ENCODE measurements at regions not wholly inside any gene's neighbourhood (a gene's known extent, or its start where the extent isn't known, plus 50 kb on each side); places are given as distances from the start of the nearest gene placed in this dataset.

DNA sequence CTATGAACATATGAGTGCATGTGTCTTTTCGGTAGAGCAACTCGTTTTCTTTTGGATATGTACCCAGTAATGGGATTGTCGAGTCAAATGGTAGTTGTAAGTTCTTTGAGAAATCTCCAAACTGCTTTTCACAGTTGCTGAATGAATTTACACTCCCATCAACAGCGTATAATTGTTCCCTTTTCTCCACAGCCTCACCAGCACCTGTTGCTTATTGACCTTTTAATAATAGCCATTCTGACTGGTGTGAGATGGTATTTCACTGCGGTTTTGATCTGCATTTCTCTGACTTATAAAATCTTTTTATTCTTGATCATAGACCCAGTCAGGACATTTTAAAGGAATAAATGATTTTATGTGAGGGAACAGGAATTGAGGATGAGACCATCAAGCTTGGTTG lies 165.0 kb upstream of the KCTD3 start:
- Histone ChIP-seq H3K27ac (replicated peaks; ENCODE audit: low read length) (no peak overlapping the region), H3K36me3 (replicated peaks in 1 of 2; ENCODE audit: control insufficient read depth in 2 of 2, insufficient read depth in 2 of 2, low read length in 2 of 2) (no peaks in the 10 kb centered on the region), H2BK120ac (ENCODE audit: low read depth, low read length) (no peak overlapping the region), H3K27me3 (ENCODE audit: control insufficient read depth in 3 of 3, insufficient read depth in 3 of 3, low read depth in 1 of 3, low read length in 3 of 3) (no peaks in the 10 kb centered on the region), H3K9me3 (replicated peaks in 1 of 2; ENCODE audit: control insufficient read depth in 2 of 2, insufficient read depth in 1 of 2, low read depth in 1 of 2, low read length in 2 of 2) (no peaks in the 10 kb centered on the region), H2BK15ac (ENCODE audit: low read length) (no peak overlapping the region), H3K4me2 (ENCODE audit: insufficient read depth, low read length, poor library complexity, severe bottlenecking) (no peak overlapping the region), H4K8ac (ENCODE audit: low read depth, low read length) (no peak overlapping the region), H3K4me3 (ENCODE audit: low read length in 2 of 2) (no peak overlapping the region), H3K18ac (ENCODE audit: low read length) (no peak overlapping the region), H3K14ac (ENCODE audit: low read length) (no peak overlapping the region), H2BK12ac (ENCODE audit: low read length) (no peak overlapping the region), H3K9ac (ENCODE audit: low read depth, low read length, poor library complexity) (no peak overlapping the region), H2AFZ (ENCODE audit: low read length) (no peak overlapping the region), H2BK5ac (ENCODE audit: low read length) (no peak overlapping the region), H3K79me1 (ENCODE audit: low read depth, low read length) (no peaks in the 10 kb centered on the region), H3K4ac (ENCODE audit: low read length) (no peak overlapping the region), H3K23ac (ENCODE audit: low read depth, low read length, poor library complexity) (no peak overlapping the region), H2AK5ac (ENCODE audit: low read depth, low read length) (no peak overlapping the region), H4K91ac (ENCODE audit: low read depth, low read length, poor library complexity) (no peak overlapping the region), H3K4me1 (ENCODE audit: control insufficient read depth in 2 of 2, insufficient read depth in 1 of 2, low read depth in 1 of 2, low read length in 2 of 2) (no peaks in the 10 kb centered on the region)
- WGBS, 2 donors (ENCODE audit: extremely low coverage in 2 of 2, insufficient read length in 2 of 2, insufficient replicate concordance in 1 of 2) = no CpG with 5 or more reads among the region's 5 CpGs
- DNase-seq (ENCODE audit: low spot score) = no peak

DNA sequence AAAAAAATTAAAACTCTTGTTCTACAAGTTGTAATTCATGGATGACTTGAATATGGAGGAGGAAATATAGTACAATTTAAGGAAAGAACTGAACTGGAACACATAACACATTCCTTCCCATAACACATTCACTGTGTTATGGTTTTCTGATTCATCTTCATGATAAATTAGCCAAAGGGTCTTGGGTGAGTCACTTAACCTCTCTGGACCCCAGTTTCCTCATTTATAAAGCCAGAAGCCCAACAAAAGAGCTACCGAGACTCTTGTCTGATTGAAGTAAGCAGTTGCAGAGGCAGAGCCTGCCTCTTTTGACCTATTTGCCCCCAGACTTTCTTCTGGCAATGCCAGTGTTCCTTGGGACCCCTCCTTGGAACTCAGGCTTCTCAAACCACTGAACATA lies 161.9 kb upstream of the KCTD3 start:
- Histone ChIP-seq H3K23ac (ENCODE audit: low read depth, low read length, poor library complexity) (no peak overlapping the region), H2BK120ac (ENCODE audit: low read depth, low read length) (no peak overlapping the region), H3K9ac (ENCODE audit: low read depth, low read length, poor library complexity) (no peak overlapping the region), H2BK12ac (ENCODE audit: low read length) (no peak overlapping the region), H3K27me3 (ENCODE audit: control insufficient read depth in 3 of 3, insufficient read depth in 3 of 3, low read depth in 1 of 3, low read length in 3 of 3) (no peaks in the 10 kb centered on the region), H3K4ac (ENCODE audit: low read length) (no peak overlapping the region), H2BK15ac (ENCODE audit: low read length) (no peak overlapping the region), H2AK5ac (ENCODE audit: low read depth, low read length) (no peak overlapping the region), H3K4me1 (ENCODE audit: control insufficient read depth in 2 of 2, insufficient read depth in 1 of 2, low read depth in 1 of 2, low read length in 2 of 2) (no peaks in the 10 kb centered on the region), H2AFZ (ENCODE audit: low read length) (no peak overlapping the region), H3K4me3 (ENCODE audit: low read length in 2 of 2) (no peak overlapping the region), H3K18ac (ENCODE audit: low read length) (no peak overlapping the region), H3K79me1 (ENCODE audit: low read depth, low read length) (no peaks in the 10 kb centered on the region), H3K14ac (ENCODE audit: low read length) (no peak overlapping the region), H2BK5ac (ENCODE audit: low read length) (no peak overlapping the region), H4K91ac (ENCODE audit: low read depth, low read length, poor library complexity) (no peak overlapping the region), H3K36me3 (replicated peaks in 1 of 2; ENCODE audit: control insufficient read depth in 2 of 2, insufficient read depth in 2 of 2, low read length in 2 of 2) (no peaks in the 10 kb centered on the region), H3K4me2 (ENCODE audit: insufficient read depth, low read length, poor library complexity, severe bottlenecking) (no peak overlapping the region), H3K27ac (replicated peaks; ENCODE audit: low read length) (no peak overlapping the region), H4K8ac (ENCODE audit: low read depth, low read length) (no peak overlapping the region), H3K9me3 (replicated peaks in 1 of 2; ENCODE audit: control insufficient read depth in 2 of 2, insufficient read depth in 1 of 2, low read depth in 1 of 2, low read length in 2 of 2) (no peaks in the 10 kb centered on the region)
- DNase-seq (ENCODE audit: low spot score) = no peak
- no CpG with 5 or more reads among the region's 1 CpG for WGBS, 2 donors (ENCODE audit: extremely low coverage in 2 of 2, insufficient read length in 2 of 2, insufficient replicate concordance in 1 of 2)

- no peak overlapping the region for H3K9ac ChIP-seq (ENCODE audit: low read depth, low read length, poor library complexity)
- no peak overlapping the region for H4K8ac ChIP-seq (ENCODE audit: low read depth, low read length)
- no CpG with 5 or more reads among the region's 4 CpGs for WGBS, 2 donors (ENCODE audit: extremely low coverage in 2 of 2, insufficient read length in 2 of 2, insufficient replicate concordance in 1 of 2)
- no peaks in the 10 kb centered on the region for H3K36me3 ChIP-seq (replicated peaks in 1 of 2; ENCODE audit: control insufficient read depth in 2 of 2, insufficient read depth in 2 of 2, low read length in 2 of 2)
- no peak overlapping the region for H4K91ac ChIP-seq (ENCODE audit: low read depth, low read length, poor library complexity)
- no peaks in the 10 kb centered on the region for H3K27me3 ChIP-seq (ENCODE audit: control insufficient read depth in 3 of 3, insufficient read depth in 3 of 3, low read depth in 1 of 3, low read length in 3 of 3)
- no peak overlapping the region for H2BK12ac ChIP-seq (ENCODE audit: low read length)
- H2AK5ac ChIP-seq (ENCODE audit: low read depth, low read length) = no peak overlapping the region
- H3K4me2 ChIP-seq (ENCODE audit: insufficient read depth, low read length, poor library complexity, severe bottlenecking) = no peak overlapping the region
- no peaks in the 10 kb centered on the region for H3K9me3 ChIP-seq (replicated peaks in 1 of 2; ENCODE audit: control insufficient read depth in 2 of 2, insufficient read depth in 1 of 2, low read depth in 1 of 2, low read length in 2 of 2)
- no peak overlapping the region for H3K4ac ChIP-seq (ENCODE audit: low read length)
- no peak overlapping the region for H2BK5ac ChIP-seq (ENCODE audit: low read length)
- no peak overlapping the region for H3K18ac ChIP-seq (ENCODE audit: low read length)
- no peak overlapping the region for H2BK15ac ChIP-seq (ENCODE audit: low read length)
- H3K14ac ChIP-seq (ENCODE audit: low read length) = no peak overlapping the region
- no peak overlapping the region for H2BK120ac ChIP-seq (ENCODE audit: low read depth, low read length)
- H3K4me1 ChIP-seq (ENCODE audit: control insufficient read depth in 2 of 2, insufficient read depth in 1 of 2, low read depth in 1 of 2, low read length in 2 of 2) = no peaks in the 10 kb centered on the region
- no peak overlapping the region for H3K4me3 ChIP-seq (ENCODE audit: low read length in 2 of 2)
- H3K27ac ChIP-seq (replicated peaks; ENCODE audit: low read length) = no peak overlapping the region
- no peak overlapping the region for H3K23ac ChIP-seq (ENCODE audit: low read depth, low read length, poor library complexity)
- no peak for DNase-seq (ENCODE audit: low spot score)
- no peaks in the 10 kb centered on the region for H3K79me1 ChIP-seq (ENCODE audit: low read depth, low read length)
- no peak overlapping the region for H2AFZ ChIP-seq (ENCODE audit: low read length)
These were observed 160.2 kb upstream of the KCTD3 start for GRCh38 chr1:215406927-215407326.

DNA sequence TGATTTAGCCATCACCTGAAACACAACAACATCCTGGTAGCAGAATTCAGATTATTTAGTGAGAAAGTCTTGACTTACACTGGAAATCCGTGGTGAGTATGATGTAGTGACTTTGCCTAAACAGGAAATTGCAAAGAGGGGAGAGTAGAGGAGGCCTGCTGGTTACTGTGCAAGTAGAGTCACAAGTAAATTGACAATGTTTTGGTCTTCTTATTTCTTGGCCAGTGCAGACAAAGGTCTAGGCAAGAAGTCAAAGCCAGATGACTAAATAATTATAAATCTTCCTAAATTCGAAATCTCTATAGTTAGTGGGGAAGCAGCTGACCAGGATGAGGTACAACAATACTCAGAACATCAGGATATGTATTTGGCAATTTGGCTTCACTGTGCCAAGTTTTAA lies 159.5 kb upstream of the KCTD3 start:
- no peak overlapping the region for H2BK120ac ChIP-seq (ENCODE audit: low read depth, low read length)
- no CpG with 5 or more reads among the region's 2 CpGs for WGBS, 2 donors (ENCODE audit: extremely low coverage in 2 of 2, insufficient read length in 2 of 2, insufficient replicate concordance in 1 of 2)
- no peak overlapping the region for H3K27ac ChIP-seq (replicated peaks; ENCODE audit: low read length)
- H3K18ac ChIP-seq (ENCODE audit: low read length) = no peak overlapping the region
- no peaks in the 10 kb centered on the region for H3K4me1 ChIP-seq (ENCODE audit: control insufficient read depth in 2 of 2, insufficient read depth in 1 of 2, low read depth in 1 of 2, low read length in 2 of 2)
- H4K8ac ChIP-seq (ENCODE audit: low read depth, low read length) = no peak overlapping the region
- H3K27me3 ChIP-seq (ENCODE audit: control insufficient read depth in 3 of 3, insufficient read depth in 3 of 3, low read depth in 1 of 3, low read length in 3 of 3) = no peaks in the 10 kb centered on the region
- H2BK5ac ChIP-seq (ENCODE audit: low read length) = no peak overlapping the region
- H3K79me1 ChIP-seq (ENCODE audit: low read depth, low read length) = no peaks in the 10 kb centered on the region
- H2AFZ ChIP-seq (ENCODE audit: low read length) = no peak overlapping the region
- H2BK12ac ChIP-seq (ENCODE audit: low read length) = no peak overlapping the region
- no peak overlapping the region for H2AK5ac ChIP-seq (ENCODE audit: low read depth, low read length)
- no peak overlapping the region for H3K14ac ChIP-seq (ENCODE audit: low read length)
- H3K36me3 ChIP-seq (replicated peaks in 1 of 2; ENCODE audit: control insufficient read depth in 2 of 2, insufficient read depth in 2 of 2, low read length in 2 of 2) = no peaks in the 10 kb centered on the region
- no peak overlapping the region for H3K4ac ChIP-seq (ENCODE audit: low read length)
- no peak overlapping the region for H3K23ac ChIP-seq (ENCODE audit: low read depth, low read length, poor library complexity)
- H3K9me3 ChIP-seq (replicated peaks in 1 of 2; ENCODE audit: control insufficient read depth in 2 of 2, insufficient read depth in 1 of 2, low read depth in 1 of 2, low read length in 2 of 2) = no peaks in the 10 kb centered on the region
- DNase-seq (ENCODE audit: low spot score) = no peak
- no peak overlapping the region for H4K91ac ChIP-seq (ENCODE audit: low read depth, low read length, poor library complexity)
- no peak overlapping the region for H3K9ac ChIP-seq (ENCODE audit: low read depth, low read length, poor library complexity)
- H3K4me3 ChIP-seq (ENCODE audit: low read length in 2 of 2) = no peak overlapping the region
- no peak overlapping the region for H2BK15ac ChIP-seq (ENCODE audit: low read length)
- no peak overlapping the region for H3K4me2 ChIP-seq (ENCODE audit: insufficient read depth, low read length, poor library complexity, severe bottlenecking)

Measured in neuronal stem cell (in vitro differentiated cells).